Omental fat pad (tissue), 3 donors: ENCODE measurements at regions not wholly inside any gene's neighbourhood (a gene's known extent, or its start where the extent isn't known, plus 50 kb on each side); places are given as distances from the start of the nearest gene placed in this dataset.

Experiments
- ATAC-seq: fragments of 150-250 bp; one replicate; pipeline ENCODE4 v1.9.1; 2016; ENCODE audit warnings: mild to moderate bottlenecking, moderate library complexity; ENCODE audit not compliant: low FRiP score
- DNase-seq: peaks from one replicate; pipeline ENCODE4 v3.0.0-alpha.2; 2019; ENCODE audit warnings: low spot score
- CTCF ChIP-seq, 3 donors: fragments of 450-650 bp; IDR thresholded peaks; one replicate each; pipeline ENCODE4 v1.5.1; 2016 to 2017; ENCODE audit warnings: antibody characterized with exemption in 3 of 3, mild to moderate bottlenecking in 3 of 3, moderate library complexity in 2 of 3

- no peak for ATAC-seq
- DNase-seq = no peak
- no peak for TF ChIP-seq CTCF (IDR thresholded peaks at IDR 0.05)
Observed at GRCh38 chr2:129457277-129457818, 522.1 kb upstream of the RAB6C start.

GRCh38 chr2:129458006-129458405 lies 521.5 kb upstream of the RAB6C start:
- no peak for TF ChIP-seq CTCF (IDR thresholded peaks at IDR 0.05)
- DNase-seq (no peak), ATAC-seq (no peak)

GRCh38 chr2:129458436-129458835 lies 521.0 kb upstream of the RAB6C start:
- no peak for ATAC-seq
- no peak for TF ChIP-seq CTCF (IDR thresholded peaks at IDR 0.05)
- no peak for DNase-seq

GRCh38 chr2:129459200-129459876 lies 520.1 kb upstream of the RAB6C start:
- DNase-seq (no peak), ATAC-seq (no peak)
- no peak for TF ChIP-seq CTCF (IDR thresholded peaks at IDR 0.05)

- no peak for DNase-seq
- TF ChIP-seq CTCF (IDR thresholded peaks at IDR 0.05) = no peak
- ATAC-seq = no peak
Observed at GRCh38 chr2:129459881-129460280, 519.6 kb upstream of the RAB6C start.

GRCh38 chr2:129460299-129461198 lies 518.9 kb upstream of the RAB6C start:
- TF ChIP-seq CTCF (IDR thresholded peaks at IDR 0.05) = no peak
- no peak for DNase-seq
- no peak for ATAC-seq
